Activated B cell treated with CpG ODN at 0.5 μM for 24 hours (primary cell): ENCODE measurements at regions not wholly inside any gene's neighbourhood (a gene's known extent, or its start where the extent isn't known, plus 50 kb on each side); places are given as distances from the start of the nearest gene placed in this dataset.

Experiments used
- ATAC-seq: fragments of 200-7000 bp; cut with Tn5 transposase; one replicate; pipeline ENCODE4 v1.10.0; 2021; ENCODE audit warnings: low read depth, mild to moderate bottlenecking, moderate library complexity
- CTCF ChIA-PET: fragments of 350-600 bp; sonication (Branson Sonifier 250); formaldehyde crosslinking; loops from one replicate; lab custom pipeline; 2021; ENCODE audit warnings: antibody characterized with exemption; lab: Charles Lee
- POLR2A ChIA-PET: fragments of 350-600 bp; sonication (Branson Sonifier 250); formaldehyde crosslinking; loops from one replicate; lab custom pipeline; 2021; ENCODE audit warnings: antibody characterized with exemption; lab: Charles Lee
- DNase-seq: peaks from one replicate; pipeline ENCODE4 v3.0.0; 2022
- H3K27ac Mint-ChIP-seq: one replicate; pipeline ENCODE4 v1.8.0; 2020; ENCODE audit warnings: mixed read lengths
- H3K27me3 Mint-ChIP-seq: one replicate; pipeline ENCODE4 v1.8.0; 2021; ENCODE audit warnings: mixed read lengths
- H3K36me3 Mint-ChIP-seq: one replicate; pipeline ENCODE4 v1.8.0; 2021; ENCODE audit warnings: low read depth, mixed read lengths
- H3K4me1 Mint-ChIP-seq: one replicate; pipeline ENCODE4 v1.8.0; 2021; ENCODE audit warnings: mixed read lengths
- H3K4me3 Mint-ChIP-seq: one replicate; pipeline ENCODE4 v1.8.0; 2020; ENCODE audit warnings: mild to moderate bottlenecking, mixed read lengths
- H3K9me3 Mint-ChIP-seq: one replicate; pipeline ENCODE4 v1.8.0; 2020; ENCODE audit warnings: mixed read lengths
- intact Hi-C: fragments of 100-400 bp; cut with micrococcal nuclease; formaldehyde crosslinking; loops from one replicate; pipeline ENCODE4 v1.15.1; 2024
- TF ChIP-seq, protein P1 (sequence below): fragments of 200-600 bp; IDR thresholded peaks from one replicate; pipeline ENCODE4 v1.8.0; 2022; ENCODE audit warnings: antibody characterized with exemption, mild to moderate bottlenecking

DNA sequence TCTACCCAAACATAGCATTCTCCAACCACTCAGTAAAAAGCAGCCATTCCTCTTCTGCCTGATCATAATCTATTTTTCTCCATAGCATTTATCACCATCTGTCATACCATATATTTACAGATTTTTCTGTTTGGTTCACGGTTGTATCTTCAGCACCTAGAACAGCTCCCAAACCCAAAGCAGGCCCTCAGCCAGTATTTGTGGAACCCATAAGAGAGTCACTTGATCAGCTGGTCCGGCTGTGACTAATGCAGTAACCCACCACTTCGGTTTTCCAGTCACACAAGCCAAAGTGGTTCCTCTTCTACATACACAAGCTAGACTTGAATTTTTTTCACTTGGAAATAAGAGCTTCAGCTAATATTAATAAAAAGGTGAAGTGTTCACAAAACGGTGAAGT lies 511.6 kb upstream of the CELF4 start:
- ChIA-PET POLR2A (no interaction called here), CTCF (no interaction called here)
- intact Hi-C loops, result no loop called here
- DNase-seq, result no peak
- Mint-ChIP-seq H3K4me1 (no peaks in the 10 kb centered on the region), H3K27me3 (no peaks in the 10 kb centered on the region), H3K9me3 (peaks cover 5% of the 10 kb centered on the region), H3K27ac (no peak overlapping the region), H3K36me3 (no peaks in the 10 kb centered on the region), H3K4me3 (no peak overlapping the region)
- ATAC-seq, result no peak
- TF ChIP-seq, protein P1, sequence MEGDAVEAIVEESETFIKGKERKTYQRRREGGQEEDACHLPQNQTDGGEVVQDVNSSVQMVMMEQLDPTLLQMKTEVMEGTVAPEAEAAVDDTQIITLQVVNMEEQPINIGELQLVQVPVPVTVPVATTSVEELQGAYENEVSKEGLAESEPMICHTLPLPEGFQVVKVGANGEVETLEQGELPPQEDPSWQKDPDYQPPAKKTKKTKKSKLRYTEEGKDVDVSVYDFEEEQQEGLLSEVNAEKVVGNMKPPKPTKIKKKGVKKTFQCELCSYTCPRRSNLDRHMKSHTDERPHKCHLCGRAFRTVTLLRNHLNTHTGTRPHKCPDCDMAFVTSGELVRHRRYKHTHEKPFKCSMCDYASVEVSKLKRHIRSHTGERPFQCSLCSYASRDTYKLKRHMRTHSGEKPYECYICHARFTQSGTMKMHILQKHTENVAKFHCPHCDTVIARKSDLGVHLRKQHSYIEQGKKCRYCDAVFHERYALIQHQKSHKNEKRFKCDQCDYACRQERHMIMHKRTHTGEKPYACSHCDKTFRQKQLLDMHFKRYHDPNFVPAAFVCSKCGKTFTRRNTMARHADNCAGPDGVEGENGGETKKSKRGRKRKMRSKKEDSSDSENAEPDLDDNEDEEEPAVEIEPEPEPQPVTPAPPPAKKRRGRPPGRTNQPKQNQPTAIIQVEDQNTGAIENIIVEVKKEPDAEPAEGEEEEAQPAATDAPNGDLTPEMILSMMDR, result no peak

DNA sequence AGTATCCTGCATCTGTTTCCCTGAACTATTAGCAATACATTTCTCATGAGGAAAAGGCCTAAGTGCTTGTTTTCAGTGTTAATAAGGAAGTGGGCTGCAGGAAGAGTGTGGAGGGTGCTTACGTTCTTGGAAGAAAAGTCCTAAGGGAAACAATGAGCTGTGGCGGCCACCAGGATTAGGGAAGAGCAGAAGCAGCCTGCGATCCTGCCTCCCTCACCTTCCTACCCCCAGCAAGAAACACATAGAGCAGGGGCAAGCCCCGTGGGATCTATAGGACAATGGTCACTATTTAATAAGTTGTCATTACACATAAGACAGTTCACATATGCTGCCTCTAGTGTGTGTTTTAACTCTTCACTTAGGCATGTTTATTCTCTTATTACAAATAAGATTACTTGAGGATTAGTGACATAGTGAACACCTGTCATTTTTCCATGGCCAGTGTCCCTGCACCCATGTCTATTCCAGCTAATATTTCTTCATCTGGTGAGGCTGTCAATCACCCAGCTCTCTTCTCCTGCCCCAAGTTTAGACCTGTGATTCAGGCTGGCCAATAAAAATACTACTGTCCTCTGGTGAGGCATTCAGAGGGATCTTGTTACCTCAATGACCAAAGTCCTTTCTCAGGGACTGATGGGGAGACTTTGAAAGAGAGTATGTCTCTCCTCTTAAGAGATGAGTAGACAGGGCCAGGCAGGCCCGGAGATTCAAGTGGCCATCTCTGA lies 510.9 kb upstream of the CELF4 start:
- TF ChIP-seq, protein P1, result no peak
- Mint-ChIP-seq H3K4me1 (no peaks in the 10 kb centered on the region), H3K27me3 (no peaks in the 10 kb centered on the region), H3K27ac (no peak overlapping the region), H3K4me3 (no peak overlapping the region), H3K36me3 (no peaks in the 10 kb centered on the region), H3K9me3 (peaks cover 5% of the 10 kb centered on the region)
- POLR2A ChIA-PET, result no interaction called here
- CTCF ChIA-PET, result no interaction called here
- DNase-seq, result no peak
- no peak for ATAC-seq
- intact Hi-C loops, result no loop called here

DNA sequence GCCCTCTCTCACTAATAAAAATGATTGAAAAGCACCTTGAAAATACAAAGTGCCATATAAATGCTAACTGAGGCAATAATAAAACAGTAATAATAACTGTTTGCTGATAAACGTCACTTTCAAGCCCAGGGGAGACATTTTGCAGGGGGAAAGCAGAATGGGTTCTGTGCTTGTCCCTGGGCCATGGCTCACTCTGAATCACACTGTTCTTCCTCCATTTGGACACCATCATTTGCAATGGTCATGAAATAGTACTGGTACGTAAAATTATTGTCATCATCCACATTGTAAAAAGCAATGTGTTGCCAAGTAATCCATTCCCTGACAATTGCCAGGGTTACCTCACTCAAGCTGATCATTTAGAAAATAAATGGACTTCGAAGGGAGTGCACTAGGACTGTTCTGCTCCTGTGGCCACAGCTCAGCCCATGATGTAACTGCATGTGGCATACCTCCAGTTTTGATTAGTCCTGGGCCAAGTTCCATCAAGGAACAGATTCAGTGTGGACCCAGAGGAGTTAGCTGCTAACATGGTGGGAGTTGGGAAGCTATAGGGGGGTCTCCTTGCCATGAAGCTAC lies 508.8 kb upstream of the CELF4 start:
- H3K9me3 Mint-ChIP-seq, result peaks cover 7% of the 10 kb centered on the region
- TF ChIP-seq, protein P1, result no peak
- intact Hi-C loops, result no loop called here
- H3K4me3 Mint-ChIP-seq, result no peak overlapping the region
- DNase-seq, result no peak
- CTCF ChIA-PET, result no interaction called here
- no peak overlapping the region for H3K27ac Mint-ChIP-seq
- H3K36me3 Mint-ChIP-seq, result no peaks in the 10 kb centered on the region
- no peaks in the 10 kb centered on the region for H3K27me3 Mint-ChIP-seq
- POLR2A ChIA-PET, result no interaction called here
- no peak for ATAC-seq
- no peaks in the 10 kb centered on the region for H3K4me1 Mint-ChIP-seq

DNA sequence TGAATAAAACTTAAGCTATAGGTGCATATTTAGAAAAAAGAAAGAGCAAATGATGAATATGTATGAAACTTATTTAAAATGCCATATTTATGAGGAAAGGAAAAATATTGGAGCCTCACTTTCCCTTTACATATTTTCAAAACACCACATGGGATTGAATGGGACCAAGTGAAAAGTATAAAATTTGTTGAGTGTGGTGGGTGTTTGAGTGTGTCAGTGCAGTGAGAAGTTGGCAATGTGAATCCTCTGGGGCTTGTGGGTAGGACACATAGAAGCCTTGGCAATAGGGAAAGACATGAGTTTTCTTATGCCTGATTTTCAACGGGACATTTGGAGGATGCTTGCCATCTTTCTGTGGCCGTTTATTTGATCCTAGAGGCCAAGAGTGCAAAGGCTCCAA lies 502.2 kb upstream of the CELF4 start:
- no peaks in the 10 kb centered on the region for H3K36me3 Mint-ChIP-seq
- no peak for DNase-seq
- CTCF ChIA-PET, result no interaction called here
- H3K27ac Mint-ChIP-seq, result no peak overlapping the region
- intact Hi-C loops, result no loop called here
- TF ChIP-seq, protein P1, result no peak
- ATAC-seq, result no peak
- H3K9me3 Mint-ChIP-seq, result peaks cover 11% of the 10 kb centered on the region
- H3K4me1 Mint-ChIP-seq, result no peaks in the 10 kb centered on the region
- H3K27me3 Mint-ChIP-seq, result no peaks in the 10 kb centered on the region
- H3K4me3 Mint-ChIP-seq, result no peak overlapping the region
- POLR2A ChIA-PET, result no interaction called here

DNA sequence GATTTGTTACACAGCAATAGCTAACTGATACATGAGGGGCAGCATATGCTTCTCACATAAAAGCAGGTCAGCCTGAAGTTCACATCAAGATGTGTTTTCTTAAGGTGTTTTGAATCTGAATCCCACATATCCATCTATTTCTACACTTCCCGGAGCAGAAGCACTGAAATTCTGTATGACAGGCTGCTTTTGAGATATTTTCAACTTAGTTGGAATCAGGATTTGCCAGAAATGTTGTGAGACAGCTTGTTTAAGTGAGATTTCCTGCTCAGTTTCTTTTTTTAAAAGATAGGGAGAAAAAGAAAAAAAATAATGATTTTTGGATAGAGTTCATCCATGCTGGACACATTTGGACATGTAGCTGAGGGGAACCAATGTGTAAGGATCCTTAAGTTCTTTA lies 501.5 kb upstream of the CELF4 start:
- Mint-ChIP-seq H3K27me3 (no peaks in the 10 kb centered on the region), H3K4me1 (no peaks in the 10 kb centered on the region)
- intact Hi-C loops, result no loop called here

More for the DNA sequence above, 501.5 kb upstream of the CELF4 start:
- Mint-ChIP-seq H3K27ac (no peak overlapping the region), H3K4me3 (no peak overlapping the region), H3K9me3 (peaks cover 11% of the 10 kb centered on the region), H3K36me3 (no peaks in the 10 kb centered on the region)
- POLR2A ChIA-PET, result no interaction called here
- ATAC-seq (no peak), DNase-seq (no peak)
- TF ChIP-seq, protein P1, result no peak
- CTCF ChIA-PET, result no interaction called here
